HL-60 (cell line): ENCODE measurements at regions not wholly inside any gene's neighbourhood (a gene's known extent, or its start where the extent isn't known, plus 50 kb on each side); places are given as distances from the start of the nearest gene placed in this dataset.

Experiments
- DNase-seq, 2 experiments: peaks; one replicate each; pipeline ENCODE4 v3.0.0-alpha.2; 2010 to 2020; ENCODE audit warnings: low read depth in 1 of 2, low spot score in 1 of 2
- H3K27ac ChIP-seq: fragments of 250-450 bp; sonication (Bioruptor Pico); replicated peaks from 2 replicates; pipeline ENCODE4 v1.5.1; 2020; ENCODE audit warnings: mild to moderate bottlenecking, moderate library complexity
- H3K27me3 ChIP-seq: fragments of 250-450 bp; sonication (Bioruptor Pico); 2 replicates; pipeline ENCODE4 v1.5.1; 2021; ENCODE audit warnings: mild to moderate bottlenecking, moderate library complexity; ENCODE audit not compliant: insufficient read depth, poor library complexity, severe bottlenecking
- H3K4me3 ChIP-seq: replicated peaks from 2 replicates; pipeline ENCODE4 v1.5.1; 2011; ENCODE audit warnings: mild to moderate bottlenecking, control low read depth, low read length; ENCODE audit not compliant: insufficient read depth
- CTCF ChIP-seq: IDR thresholded peaks from one replicate; pipeline ENCODE4 v1.5.1; 2011; ENCODE audit warnings: low read length, control low read depth, inconsistent platforms; ENCODE audit not compliant: insufficient read depth
- GABPA ChIP-seq: IDR thresholded peaks from 2 replicates; pipeline ENCODE4 v1.6.1; 2012; ENCODE audit warnings: low read depth
- POLR2AphosphoS5 ChIP-seq: IDR thresholded peaks from 2 replicates; pipeline ENCODE4 v1.6.1; 2012; ENCODE audit warnings: low read depth
- REST ChIP-seq: IDR thresholded peaks from 2 replicates; pipeline ENCODE4 v1.6.1; 2012; ENCODE audit warnings: low read depth; ENCODE audit not compliant: insufficient replicate concordance
- SPI1 ChIP-seq: IDR thresholded peaks from 2 replicates; pipeline ENCODE4 v1.6.1; 2012; ENCODE audit warnings: low read depth, mild to moderate bottlenecking, borderline replicate concordance

- H3K27me3 ChIP-seq: peaks cover 3% of the 10 kb centered on the region
- H3K4me3 ChIP-seq: no peak overlapping the region
- H3K27ac ChIP-seq: no peak overlapping the region
- DNase-seq: no peak
- TF ChIP-seq POLR2AphosphoS5 (no peak), REST (no peak), CTCF (no peak)
Measured at GRCh38 chr17:73998249-73998648, 205.2 kb upstream of the RPL38 start.

GRCh38 chr17:73998653-73999645, 204.5 kb upstream of the RPL38 start:
- DNase-seq: peak; percentile 5 to 41

GRCh38 chr17:74001145-74001544, 202.3 kb upstream of the RPL38 start:
- no peak for DNase-seq
- H3K27me3 ChIP-seq: peaks cover 3% of the 10 kb centered on the region
- H3K27ac ChIP-seq: no peak overlapping the region
- H3K4me3 ChIP-seq: no peak overlapping the region
- TF ChIP-seq GABPA (no peak), CTCF (no peak), SPI1 (no peak), REST (no peak), POLR2AphosphoS5 (no peak)

More at GRCh38 chr17:73998653-73999645, 204.5 kb upstream of the RPL38 start:
- peaks cover 3% of the 10 kb centered on the region for H3K27me3 ChIP-seq
- no peak overlapping the region for H3K27ac ChIP-seq
- no peak overlapping the region for H3K4me3 ChIP-seq
- TF ChIP-seq CTCF (peak; percentile 66), POLR2AphosphoS5 (no peak)

GRCh38 chr17:74002241-74002640, 201.2 kb upstream of the RPL38 start:
- Histone ChIP-seq H3K4me3 (no peak overlapping the region), H3K27ac (no peak overlapping the region), H3K27me3 (peaks cover 3% of the 10 kb centered on the region)
- TF ChIP-seq SPI1 (no peak), POLR2AphosphoS5 (no peak), CTCF (no peak), GABPA (no peak), REST (no peak)
- no peak for DNase-seq
